ENCODE measurements at regions not wholly inside any gene's neighbourhood (a gene's known extent, or its start where the extent isn't known, plus 50 kb on each side); places are given as distances from the start of the nearest gene placed in this dataset.

GRCh38 chrX:69386681-69387080 is 117.4 kb upstream of the NALF2 start:
- no peak for TF ChIP-seq TAF1 (IDR thresholded peaks at IDR 0.05; ENCODE audit: low read depth)
- no peak for TF ChIP-seq REST (IDR thresholded peaks at IDR 0.05; ENCODE audit: borderline replicate concordance)
- TF ChIP-seq CTCF (IDR thresholded peaks at IDR 0.05; ENCODE audit: poor library complexity, severe bottlenecking): no peak
- TF ChIP-seq RAD21 (conservative IDR thresholded peaks at IDR 0.05): no peak
- no peak for TF ChIP-seq EZH2 (IDR thresholded peaks at IDR 0.05; ENCODE audit: borderline replicate concordance, insufficient read depth, low read length, poor library complexity, severe bottlenecking)
- no peak for TF ChIP-seq POLR2AphosphoS5 (IDR thresholded peaks at IDR 0.05)
- TF ChIP-seq EP300 (conservative IDR thresholded peaks at IDR 0.05; ENCODE audit: poor library complexity, severe bottlenecking): no peak
